Forelimb muscle (tissue), 1 donor: ENCODE measurements at regions not wholly inside any gene's neighbourhood (a gene's known extent, or its start where the extent isn't known, plus 50 kb on each side); places are given as distances from the start of the nearest gene placed in this dataset.
A peak's percentile ranks its signal among the peaks of the same experiment; 100 is the strongest.

Experiments
- DNase-seq: peaks from one replicate; pipeline ENCODE4 v3.0.0-alpha.2; 2013; ENCODE audit warnings: low read depth

GRCh38 chr18:24530630-24531111 lies 70.2 kb downstream of the HRH4 start:
- DNase-seq, result no peak

- DNase-seq, result no peak
These were observed 73.8 kb downstream of the HRH4 start for GRCh38 chr18:24534271-24534670.

DNA sequence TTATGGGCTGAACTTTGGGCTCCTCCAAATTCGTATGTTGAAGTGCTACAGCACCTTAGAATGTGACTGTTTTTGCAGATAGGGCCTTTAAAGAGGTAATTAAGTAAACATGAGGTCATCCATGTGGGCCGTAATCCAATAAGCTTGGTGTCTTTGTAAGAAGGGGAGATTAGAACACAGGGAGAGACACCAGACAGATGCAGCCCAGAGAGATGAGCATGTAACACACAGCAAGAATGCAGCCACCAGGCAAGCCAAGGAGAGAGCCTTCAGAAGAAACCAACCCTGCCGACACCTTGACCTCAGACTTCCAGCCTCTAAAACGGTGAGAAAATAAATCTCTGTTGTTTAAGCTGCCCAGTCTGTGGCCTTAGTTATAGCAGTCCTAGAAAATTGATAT lies 74.3 kb downstream of the HRH4 start:
- DNase-seq, result no peak

DNA sequence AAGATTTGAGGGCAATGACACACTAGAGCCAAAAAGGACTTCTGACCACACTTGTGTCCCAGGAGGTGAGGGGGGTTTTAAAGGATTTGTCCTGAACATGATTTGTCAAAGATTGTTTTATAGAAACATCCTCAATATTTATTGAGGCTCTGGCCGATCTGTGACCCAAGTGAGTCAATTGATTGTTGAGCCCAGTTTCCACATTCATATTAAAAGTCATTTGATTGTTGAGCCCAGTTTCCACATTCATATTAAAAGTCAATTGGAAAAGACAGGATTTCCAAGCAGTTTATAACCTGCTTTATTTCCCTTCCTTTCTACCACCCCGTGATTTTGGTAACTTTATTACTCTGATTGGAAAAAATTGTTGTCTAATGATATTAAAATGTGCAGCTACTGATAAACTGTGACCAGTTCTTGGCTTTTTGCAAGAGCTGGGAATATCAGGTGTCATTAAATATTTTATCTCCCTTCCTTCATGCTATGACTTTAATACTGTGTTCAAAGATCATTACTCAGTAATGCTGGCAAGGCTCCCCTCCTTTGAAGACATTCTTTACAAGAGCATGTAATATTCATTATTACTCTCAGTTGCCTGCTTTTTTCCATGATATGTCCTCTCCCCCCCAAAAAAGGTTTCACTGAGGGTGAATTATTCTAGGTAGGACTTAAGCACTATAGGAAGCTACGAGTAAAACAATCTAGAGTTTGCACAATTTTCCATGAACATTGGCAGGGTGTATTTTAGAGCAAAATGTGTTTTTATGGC lies 75.3 kb downstream of the HRH4 start:
- peak; percentile 16 for DNase-seq

- DNase-seq, result no peak
These were observed 75.9 kb downstream of the HRH4 start for GRCh38 chr18:24536326-24536725.

GRCh38 chr18:24536834-24537233 lies 76.4 kb downstream of the HRH4 start:
- no peak for DNase-seq

GRCh38 chr18:24538414-24539264 lies 78.2 kb downstream of the HRH4 start:
- DNase-seq, result no peak

DNA sequence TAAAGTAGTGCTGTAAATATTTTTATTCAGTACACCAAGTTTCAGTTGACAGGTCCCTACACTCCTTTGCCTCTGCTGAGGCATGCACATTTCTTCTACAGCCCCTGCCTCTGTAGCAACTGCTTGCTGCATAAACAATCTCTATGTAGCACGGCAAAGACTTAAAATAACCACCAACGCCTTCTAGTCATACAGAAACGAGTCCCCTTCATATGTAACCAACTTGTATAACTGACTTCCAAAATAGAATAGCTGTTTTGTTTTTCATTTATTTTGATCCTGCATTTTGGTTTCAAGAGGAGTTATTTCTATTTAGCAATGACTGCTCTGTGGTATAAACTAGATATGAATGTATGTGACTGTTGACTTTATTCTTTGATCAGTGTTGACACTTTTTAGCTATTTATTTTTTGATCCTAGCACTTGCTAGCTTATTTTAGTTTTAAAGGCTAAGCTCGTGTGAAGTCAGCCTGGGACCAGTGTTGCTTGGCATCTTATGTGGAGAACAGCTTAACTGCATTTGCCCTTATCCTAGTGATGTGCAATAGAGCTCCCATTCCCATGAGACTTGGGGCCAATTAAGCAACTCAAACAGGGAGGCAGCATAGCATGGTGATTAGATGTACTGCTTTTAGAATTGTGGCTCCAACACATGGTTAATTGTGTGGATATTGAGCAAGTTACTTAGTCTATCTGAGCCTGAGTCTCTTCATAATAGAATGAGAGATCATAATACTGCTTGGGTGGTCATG lies 79.6 kb downstream of the HRH4 start:
- no peak for DNase-seq

DNA sequence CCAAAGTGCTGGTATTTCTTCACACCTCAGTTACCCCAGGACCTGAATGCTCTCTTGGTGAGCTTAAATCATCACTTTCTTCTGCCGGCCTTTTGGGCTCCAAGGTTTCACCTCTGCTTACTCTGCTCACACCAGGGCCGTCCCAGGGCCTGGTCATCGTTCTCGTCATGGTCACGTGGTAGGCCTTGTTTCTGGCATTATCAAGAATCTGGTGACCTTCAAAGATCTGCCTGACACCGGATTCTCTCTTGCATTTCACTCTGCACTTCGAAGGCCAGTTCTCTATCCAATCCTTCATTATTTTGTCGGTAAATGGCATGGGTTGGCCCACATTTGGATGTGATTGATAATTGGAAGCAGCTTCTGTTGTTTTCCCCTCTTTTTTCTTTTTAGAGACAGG lies 80.5 kb downstream of the HRH4 start:
- no peak for DNase-seq

DNA sequence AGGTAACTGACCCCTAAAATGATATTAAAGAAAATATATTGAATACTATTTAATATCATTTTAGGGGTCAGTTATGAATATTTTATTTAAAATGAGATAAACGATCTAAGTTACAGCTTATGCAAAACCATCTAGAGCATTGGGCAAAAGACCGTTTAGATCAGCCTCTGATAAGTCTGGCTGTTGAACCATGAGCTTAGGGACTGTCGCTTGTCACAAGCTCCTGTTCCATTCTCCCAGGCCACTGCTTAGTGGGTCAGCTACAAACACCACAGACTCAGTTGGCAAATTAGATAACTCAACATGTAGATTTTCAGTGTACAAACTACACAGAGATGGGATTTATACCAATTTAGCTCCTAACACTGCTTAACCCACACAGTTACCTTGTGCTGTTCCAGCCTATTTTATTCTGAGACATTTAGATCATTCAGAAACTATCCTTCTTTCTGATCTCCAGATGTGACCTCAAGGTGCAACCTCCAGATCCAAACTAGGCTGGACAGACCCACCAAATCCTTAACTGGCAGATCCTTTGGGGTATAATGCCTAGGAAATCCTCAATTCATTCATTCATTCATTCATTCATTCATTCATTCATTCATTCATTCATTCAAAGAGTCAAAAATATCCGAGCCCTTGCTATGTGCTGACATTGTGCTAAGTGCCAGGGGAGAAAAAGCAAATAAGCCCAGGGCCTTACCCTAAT lies 82.8 kb downstream of the HRH4 start:
- DNase-seq, result no peak

DNA sequence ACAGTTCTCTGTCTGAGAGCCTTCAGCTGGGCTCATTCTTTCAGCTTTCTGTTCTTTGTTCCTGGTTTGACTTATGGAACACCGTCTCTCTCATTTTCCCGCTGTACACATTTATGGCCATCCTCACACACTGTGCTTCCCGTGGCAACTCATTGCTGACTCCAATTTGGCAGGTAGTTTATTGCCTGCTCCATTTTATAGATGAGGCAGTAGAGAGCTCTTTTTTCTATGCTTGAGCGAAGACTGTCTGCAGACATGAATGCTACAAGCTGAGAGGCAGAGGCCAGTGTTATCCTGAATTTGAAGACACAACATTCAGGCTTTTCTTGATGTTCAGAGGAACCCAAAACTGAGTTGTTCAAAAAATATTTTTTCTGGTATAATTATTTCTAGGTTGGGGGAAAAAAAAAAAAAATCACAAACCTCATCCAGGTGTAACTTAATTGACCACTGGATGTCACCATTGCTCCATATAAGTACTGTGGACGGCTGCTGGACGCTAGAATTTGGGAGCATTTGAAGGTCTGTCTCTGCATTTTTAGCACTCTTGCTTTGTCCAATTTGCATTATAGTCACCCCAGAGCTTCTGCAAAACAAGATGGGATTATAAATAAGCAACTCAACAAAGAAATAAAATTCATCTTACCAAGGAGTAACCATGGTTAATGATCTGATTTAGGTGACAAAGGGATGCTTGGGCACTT lies 83.5 kb downstream of the HRH4 start:
- DNase-seq, result peak; percentile 45

DNA sequence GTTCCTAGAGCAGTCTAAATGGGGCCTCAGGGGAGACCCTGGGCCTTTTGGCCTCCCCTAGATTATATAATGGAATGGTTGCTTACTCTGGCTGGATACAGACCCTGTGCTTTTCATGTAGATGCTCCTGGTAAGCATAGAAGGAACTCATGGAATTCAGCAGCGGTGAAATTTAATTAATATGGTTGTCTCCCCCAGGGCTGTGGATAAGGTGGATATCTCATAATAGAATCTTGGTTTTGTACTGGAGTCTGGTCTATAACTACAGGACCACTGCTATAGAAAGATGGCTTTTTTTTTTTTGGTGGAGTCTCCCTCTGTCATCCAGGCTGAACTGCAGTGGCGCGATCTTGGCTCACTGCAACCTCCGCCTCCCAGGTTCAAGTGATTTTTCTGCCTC lies 84.5 kb downstream of the HRH4 start:
- DNase-seq, result no peak

DNA sequence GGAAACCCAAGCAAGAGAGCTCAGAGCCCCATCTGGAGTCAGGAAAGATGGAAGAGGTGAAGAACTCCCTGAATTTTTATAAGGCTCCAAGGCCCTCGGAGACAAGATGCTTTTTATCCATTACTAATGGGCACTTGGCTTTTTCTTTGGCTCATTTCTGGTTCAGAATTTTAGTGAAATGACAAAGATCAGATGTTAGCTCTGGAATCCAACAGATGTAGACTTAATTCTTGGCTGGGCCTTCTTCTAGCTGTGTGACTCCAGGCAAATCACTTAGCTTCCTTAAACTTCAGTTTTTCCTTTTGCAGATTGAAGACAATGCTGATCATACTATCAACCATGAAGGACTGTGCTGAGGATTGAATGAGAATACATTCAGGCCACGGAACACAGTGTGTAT lies 85.2 kb downstream of the HRH4 start:
- no peak for DNase-seq

DNA sequence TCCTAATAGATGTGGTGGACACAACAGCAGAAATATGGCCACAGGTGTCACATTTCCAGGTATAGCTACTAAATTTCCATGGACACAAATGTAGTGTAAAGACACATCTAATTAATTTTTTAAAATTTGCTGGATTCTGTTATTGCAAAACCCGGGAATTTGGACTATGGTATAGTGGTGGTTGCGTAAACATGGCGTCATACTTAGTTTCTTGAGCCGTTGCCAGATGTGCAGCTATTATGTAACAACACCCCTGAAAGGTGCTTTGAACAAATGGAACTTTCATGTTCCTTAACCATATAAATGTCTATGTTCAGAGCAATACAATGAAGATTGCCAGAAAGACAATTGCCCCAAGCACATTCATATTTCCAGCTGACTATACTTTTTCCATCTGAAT lies 85.9 kb downstream of the HRH4 start:
- no peak for DNase-seq

- no peak for DNase-seq
These were observed 88.1 kb downstream of the HRH4 start for GRCh38 chr18:24548583-24548982.

DNA sequence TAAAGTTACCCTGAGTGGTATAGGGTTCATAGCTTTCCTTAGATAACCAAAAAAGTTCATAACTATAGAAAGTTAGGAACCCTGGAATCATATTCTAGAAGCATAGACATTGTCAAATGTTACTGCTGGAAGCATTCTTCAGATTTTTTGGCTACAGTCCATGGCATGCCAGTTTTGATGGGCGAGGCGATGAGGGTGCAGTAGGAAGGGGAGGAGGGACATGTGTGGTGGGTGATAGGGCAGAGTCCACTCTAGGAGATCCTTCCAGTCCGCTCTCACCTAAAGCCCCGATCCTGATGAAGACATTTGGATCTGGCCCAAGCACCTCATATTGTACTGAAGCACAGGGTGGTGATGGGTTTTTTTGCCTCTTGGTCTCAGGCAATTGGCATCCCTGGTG lies 91.8 kb downstream of the HRH4 start:
- no peak for DNase-seq

DNA sequence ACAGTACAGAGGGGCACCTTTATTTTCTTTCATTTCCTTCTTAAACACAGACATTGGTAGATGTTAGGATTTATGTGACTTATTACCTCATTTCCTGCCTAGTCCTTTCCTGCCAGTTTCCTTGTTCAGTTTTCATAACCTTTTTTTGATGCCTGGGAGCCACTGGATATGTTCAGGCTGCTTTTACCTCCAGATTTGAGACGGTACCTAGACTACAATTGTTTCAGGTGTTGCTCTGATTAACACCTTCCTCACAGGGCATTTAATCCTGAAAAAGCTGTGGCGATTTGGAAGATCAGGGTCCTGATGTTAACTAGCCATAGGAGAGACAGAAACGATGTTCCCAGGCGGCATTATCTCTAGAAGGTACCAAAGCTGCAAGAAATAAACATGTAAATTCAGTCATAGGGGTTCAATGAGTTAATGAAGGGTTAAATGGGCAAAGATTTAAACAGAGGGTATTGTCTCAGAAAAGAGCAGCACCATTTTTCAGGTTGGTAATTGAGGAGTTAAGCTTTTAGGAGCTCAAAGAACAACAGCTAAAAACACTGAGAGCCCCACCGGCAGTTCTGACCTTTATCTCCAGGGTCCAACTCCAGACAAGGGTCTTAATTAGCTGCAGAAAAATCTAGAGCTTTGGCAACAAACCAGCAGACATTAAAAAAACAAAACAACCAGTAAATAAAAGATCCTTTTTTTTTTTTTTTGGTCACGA lies 93.3 kb downstream of the HRH4 start:
- no peak for DNase-seq

GRCh38 chr18:24558403-24558802 lies 98.0 kb downstream of the HRH4 start:
- DNase-seq, result no peak

GRCh38 chr18:24559526-24559925 lies 99.1 kb downstream of the HRH4 start:
- no peak for DNase-seq

DNA sequence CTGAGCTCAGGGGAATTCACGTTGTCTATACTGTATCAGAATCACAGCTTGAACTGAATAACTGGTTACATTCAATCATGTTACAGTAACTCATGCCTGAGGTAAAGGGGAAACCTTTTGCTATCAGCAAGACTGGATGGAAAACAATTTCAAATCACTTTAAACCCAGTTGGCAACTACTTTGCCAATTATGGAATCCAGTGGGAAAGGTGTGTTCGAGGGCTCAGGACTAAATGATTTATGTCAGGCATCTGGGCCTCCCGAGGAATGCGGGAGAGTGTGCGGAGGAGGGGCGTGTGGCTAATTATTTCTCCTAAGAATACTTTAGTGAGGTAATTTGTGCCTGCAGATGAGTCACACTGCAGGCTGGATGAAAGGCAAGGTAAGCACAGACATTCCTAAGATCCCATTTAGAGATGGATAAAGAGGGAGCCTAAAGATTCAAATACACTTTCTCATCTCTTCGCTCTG lies 100.1 kb downstream of the HRH4 start:
- DNase-seq, result no peak
